ENCODE measurements at regions not wholly inside any gene's neighbourhood (a gene's known extent, or its start where the extent isn't known, plus 50 kb on each side); places are given as distances from the start of the nearest gene placed in this dataset.

DNA sequence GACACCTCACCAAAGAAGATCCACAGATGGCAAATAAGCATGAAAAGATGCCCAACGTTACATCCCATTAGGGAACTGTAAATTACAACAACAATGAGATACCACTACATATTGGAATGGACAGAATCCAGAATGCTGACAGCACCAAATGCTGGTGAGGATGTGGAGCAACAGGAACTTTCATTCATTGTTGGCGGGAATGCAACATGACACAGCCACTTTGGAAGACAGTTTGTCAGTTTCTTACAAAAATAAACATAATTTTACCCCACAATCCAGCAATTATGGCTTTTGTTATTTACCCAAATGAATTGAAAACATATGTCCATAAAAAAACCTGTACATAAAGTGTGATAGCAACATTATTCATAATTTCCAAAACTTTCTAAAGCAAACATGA lies 176.8 kb downstream of the C7orf25 start:
- no peak for DNase-seq (ENCODE audit: low spot score in 2 of 2)
- no peaks in the 10 kb centered on the region for H3K36me3 ChIP-seq
- H3K27me3 ChIP-seq = no peaks in the 10 kb centered on the region
- H3K9me3 ChIP-seq = no peaks in the 10 kb centered on the region
- H3K27ac ChIP-seq = no peak overlapping the region
- H3K4me3 ChIP-seq = no peak overlapping the region
- TF ChIP-seq CTCF (IDR thresholded peaks at IDR 0.05) (no peak), EP300 (IDR thresholded peaks at IDR 0.05) (no peak), POLR2AphosphoS5 (IDR thresholded peaks at IDR 0.05) (no peak), POLR2A (IDR thresholded peaks at IDR 0.05) (no peak)
- peaks cover 2% of the 10 kb centered on the region for H3K4me1 ChIP-seq
- 76% methylated on average over 2 of the region's 2 CpGs for WGBS

GRCh38 chr7:42734568-42734967 lies 177.3 kb downstream of the C7orf25 start:
- H3K9me3 ChIP-seq = no peaks in the 10 kb centered on the region
- H3K4me3 ChIP-seq = no peak overlapping the region
- DNase-seq (ENCODE audit: low spot score in 2 of 2) = no peak
- whole genome bisulfite sequencing = 51% methylated on average over 2 of the region's 2 CpGs
- H3K4me1 ChIP-seq = no peaks in the 10 kb centered on the region
- TF ChIP-seq POLR2A (IDR thresholded peaks at IDR 0.05) (no peak), POLR2AphosphoS5 (IDR thresholded peaks at IDR 0.05) (no peak), CTCF (IDR thresholded peaks at IDR 0.05) (no peak), EP300 (IDR thresholded peaks at IDR 0.05) (no peak)
- no peak overlapping the region for H3K27ac ChIP-seq
- no peaks in the 10 kb centered on the region for H3K27me3 ChIP-seq
- no peaks in the 10 kb centered on the region for H3K36me3 ChIP-seq

DNA sequence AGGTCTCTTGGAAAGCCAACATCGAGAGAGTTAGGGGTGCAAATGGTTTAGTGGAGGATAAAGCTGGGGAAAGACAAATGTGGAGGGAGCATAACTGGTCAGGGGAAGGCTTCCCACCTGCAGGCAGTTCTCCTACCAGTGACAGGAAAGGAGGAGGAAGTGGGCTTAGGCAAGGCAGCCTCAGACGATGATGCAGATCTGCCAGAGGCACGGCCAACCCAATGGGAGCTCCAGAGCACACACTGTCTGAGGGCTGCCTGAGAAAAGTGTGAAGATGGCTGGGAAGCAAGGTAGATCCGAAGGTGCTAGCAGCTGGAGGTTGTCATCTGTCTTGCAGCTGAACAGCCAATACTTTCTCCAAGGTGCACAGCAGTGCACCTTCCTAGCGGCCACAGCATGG lies 178.8 kb downstream of the C7orf25 start:
- no peaks in the 10 kb centered on the region for H3K36me3 ChIP-seq
- no peaks in the 10 kb centered on the region for H3K9me3 ChIP-seq

GRCh38 chr7:42730586-42730985 lies 181.3 kb downstream of the C7orf25 start:
- H3K9me3 ChIP-seq = no peaks in the 10 kb centered on the region
- no peak overlapping the region for H3K4me3 ChIP-seq
- H3K36me3 ChIP-seq = no peaks in the 10 kb centered on the region
- H3K27ac ChIP-seq = no peak overlapping the region
- TF ChIP-seq POLR2A (IDR thresholded peaks at IDR 0.05) = no peak
- no peak for TF ChIP-seq EP300 (IDR thresholded peaks at IDR 0.05)
- no peak for TF ChIP-seq CTCF (IDR thresholded peaks at IDR 0.05)
- TF ChIP-seq POLR2AphosphoS5 (IDR thresholded peaks at IDR 0.05) = no peak
- no peaks in the 10 kb centered on the region for H3K4me1 ChIP-seq
- H3K27me3 ChIP-seq = no peaks in the 10 kb centered on the region
- WGBS = 42% methylated on average over 1 of the region's 1 CpG
- no peak for DNase-seq (ENCODE audit: low spot score in 2 of 2)

More for the DNA sequence above, 178.8 kb downstream of the C7orf25 start:
- TF ChIP-seq CTCF (IDR thresholded peaks at IDR 0.05) = no peak
- no peak for TF ChIP-seq POLR2A (IDR thresholded peaks at IDR 0.05)
- H3K4me1 ChIP-seq = no peaks in the 10 kb centered on the region
- 88% methylated on average over 5 of the region's 5 CpGs for WGBS
- H3K4me3 ChIP-seq = no peak overlapping the region
- no peak for DNase-seq (ENCODE audit: low spot score in 2 of 2)
- no peak overlapping the region for H3K27ac ChIP-seq
- no peaks in the 10 kb centered on the region for H3K27me3 ChIP-seq

DNA sequence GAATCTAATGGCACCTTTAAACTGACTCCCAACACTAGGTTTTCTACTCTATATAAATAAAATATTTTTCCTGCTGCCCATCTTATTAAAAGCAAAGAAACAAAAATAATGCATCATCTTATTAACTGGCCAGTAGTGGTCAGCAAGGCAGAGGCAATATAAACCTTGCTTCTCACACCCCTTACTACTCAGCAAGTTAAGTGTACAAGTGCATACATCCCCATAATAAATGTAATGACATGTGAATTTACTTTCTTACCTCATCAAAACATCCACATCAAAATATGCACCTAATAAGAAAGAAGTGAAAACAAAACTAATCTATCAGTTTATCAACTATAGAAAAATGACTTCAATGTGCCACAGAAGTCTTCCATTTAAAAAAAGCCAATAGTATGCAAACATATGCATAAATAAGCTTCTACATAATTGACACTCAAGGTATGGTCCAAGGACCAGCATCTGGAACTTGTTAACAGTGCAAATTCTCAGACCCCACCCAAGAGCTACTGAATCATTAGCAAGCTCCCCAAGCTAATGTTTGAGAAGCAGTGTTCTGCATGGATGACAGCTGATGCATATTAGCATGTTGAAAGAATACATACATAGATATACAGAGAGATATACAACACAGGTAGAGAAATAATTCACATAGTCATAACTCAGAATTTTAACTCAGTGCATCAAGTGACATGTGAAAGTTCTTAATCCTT lies 182.7 kb downstream of the C7orf25 start:
- Histone ChIP-seq H3K27me3 (no peaks in the 10 kb centered on the region), H3K27ac (no peak overlapping the region), H3K36me3 (no peaks in the 10 kb centered on the region), H3K9me3 (no peaks in the 10 kb centered on the region), H3K4me3 (no peak overlapping the region), H3K4me1 (no peaks in the 10 kb centered on the region)
- TF ChIP-seq POLR2A (IDR thresholded peaks at IDR 0.05) = no peak
- TF ChIP-seq POLR2AphosphoS5 (IDR thresholded peaks at IDR 0.05) = no peak
- no peak for TF ChIP-seq EP300 (IDR thresholded peaks at IDR 0.05)
- TF ChIP-seq CTCF (IDR thresholded peaks at IDR 0.05) = no peak
- DNase-seq (ENCODE audit: low spot score in 2 of 2) = no peak

All from suprapubic skin (tissue), 4 donors.